ENCODE measurements at regions not wholly inside any gene's neighbourhood (a gene's known extent, or its start where the extent isn't known, plus 50 kb on each side); places are given as distances from the start of the nearest gene placed in this dataset.

- no peak overlapping the region for H3K27ac ChIP-seq (ENCODE audit: low read length)
- H3K4me1 ChIP-seq (ENCODE audit: control insufficient read depth, low read depth, low read length), result no peaks in the 10 kb centered on the region
- H3K27me3 ChIP-seq (ENCODE audit: control insufficient read depth, insufficient read depth, low read length), result no peaks in the 10 kb centered on the region
- no peak overlapping the region for H3K4me3 ChIP-seq (ENCODE audit: low read length)
- H3K36me3 ChIP-seq (ENCODE audit: control insufficient read depth, low read depth, low read length), result no peaks in the 10 kb centered on the region
- no peaks in the 10 kb centered on the region for H3K9me3 ChIP-seq (ENCODE audit: control insufficient read depth, low read depth, low read length)
- no peak overlapping the region for H3K9ac ChIP-seq (ENCODE audit: low read length)
Measured at GRCh38 chr10:55104738-55105137, 303.7 kb upstream of the PCDH15 start.

DNA sequence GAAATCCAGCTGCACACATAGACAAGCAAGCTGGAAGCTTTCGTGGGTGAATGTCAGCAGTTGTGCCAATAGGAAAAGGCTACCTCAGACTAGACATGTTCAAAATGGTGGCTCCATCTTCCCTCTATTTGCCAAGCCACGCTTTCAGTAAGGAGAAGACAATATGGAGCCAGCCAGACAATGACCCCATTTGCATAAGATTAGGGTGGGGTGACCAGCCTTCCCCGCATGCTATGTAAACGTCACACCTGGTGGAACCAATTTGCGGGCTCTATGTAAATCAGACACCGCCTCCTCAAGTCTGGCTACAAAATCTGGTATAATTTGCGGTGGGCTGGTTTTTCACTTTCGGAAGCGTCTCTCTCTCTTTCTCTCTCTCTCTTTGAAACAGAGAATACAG, 297.4 kb upstream of the PCDH15 start:
- Histone ChIP-seq H3K4me3 (ENCODE audit: low read length) (no peak overlapping the region), H3K4me1 (ENCODE audit: control insufficient read depth, low read depth, low read length) (no peaks in the 10 kb centered on the region), H3K9me3 (ENCODE audit: control insufficient read depth, low read depth, low read length) (no peaks in the 10 kb centered on the region), H3K27me3 (ENCODE audit: control insufficient read depth, insufficient read depth, low read length) (no peaks in the 10 kb centered on the region), H3K27ac (ENCODE audit: low read length) (no peak overlapping the region), H3K9ac (ENCODE audit: low read length) (no peak overlapping the region), H3K36me3 (ENCODE audit: control insufficient read depth, low read depth, low read length) (no peaks in the 10 kb centered on the region)

GRCh38 chr10:55091691-55092328, 290.8 kb upstream of the PCDH15 start:
- Histone ChIP-seq H3K9me3 (ENCODE audit: control insufficient read depth, low read depth, low read length) (no peaks in the 10 kb centered on the region), H3K9ac (ENCODE audit: low read length) (no peak overlapping the region), H3K27me3 (ENCODE audit: control insufficient read depth, insufficient read depth, low read length) (no peaks in the 10 kb centered on the region), H3K4me1 (ENCODE audit: control insufficient read depth, low read depth, low read length) (no peaks in the 10 kb centered on the region), H3K36me3 (ENCODE audit: control insufficient read depth, low read depth, low read length) (no peaks in the 10 kb centered on the region), H3K27ac (ENCODE audit: low read length) (no peak overlapping the region), H3K4me3 (ENCODE audit: low read length) (no peak overlapping the region)

- Histone ChIP-seq H3K4me3 (ENCODE audit: low read length) (no peak overlapping the region), H3K27me3 (ENCODE audit: control insufficient read depth, insufficient read depth, low read length) (no peaks in the 10 kb centered on the region), H3K9ac (ENCODE audit: low read length) (no peak overlapping the region), H3K9me3 (ENCODE audit: control insufficient read depth, low read depth, low read length) (no peaks in the 10 kb centered on the region), H3K36me3 (ENCODE audit: control insufficient read depth, low read depth, low read length) (no peaks in the 10 kb centered on the region), H3K4me1 (ENCODE audit: control insufficient read depth, low read depth, low read length) (no peaks in the 10 kb centered on the region), H3K27ac (ENCODE audit: low read length) (no peak overlapping the region)
Measured at GRCh38 chr10:55078121-55078520, 277.1 kb upstream of the PCDH15 start.

- H3K27me3 ChIP-seq (ENCODE audit: control insufficient read depth, insufficient read depth, low read length), result no peaks in the 10 kb centered on the region
- H3K9ac ChIP-seq (ENCODE audit: low read length), result no peak overlapping the region
- no peak overlapping the region for H3K27ac ChIP-seq (ENCODE audit: low read length)
- no peak overlapping the region for H3K4me3 ChIP-seq (ENCODE audit: low read length)
- no peaks in the 10 kb centered on the region for H3K36me3 ChIP-seq (ENCODE audit: control insufficient read depth, low read depth, low read length)
- H3K9me3 ChIP-seq (ENCODE audit: control insufficient read depth, low read depth, low read length), result no peaks in the 10 kb centered on the region
- no peaks in the 10 kb centered on the region for H3K4me1 ChIP-seq (ENCODE audit: control insufficient read depth, low read depth, low read length)
Measured at GRCh38 chr10:55065185-55065584, 264.2 kb upstream of the PCDH15 start.

GRCh38 chr10:55063811-55064210, 262.8 kb upstream of the PCDH15 start:
- no peak overlapping the region for H3K9ac ChIP-seq (ENCODE audit: low read length)
- no peaks in the 10 kb centered on the region for H3K27me3 ChIP-seq (ENCODE audit: control insufficient read depth, insufficient read depth, low read length)
- H3K9me3 ChIP-seq (ENCODE audit: control insufficient read depth, low read depth, low read length), result no peaks in the 10 kb centered on the region
- H3K4me3 ChIP-seq (ENCODE audit: low read length), result no peak overlapping the region
- H3K27ac ChIP-seq (ENCODE audit: low read length), result no peak overlapping the region
- H3K36me3 ChIP-seq (ENCODE audit: control insufficient read depth, low read depth, low read length), result no peaks in the 10 kb centered on the region
- no peaks in the 10 kb centered on the region for H3K4me1 ChIP-seq (ENCODE audit: control insufficient read depth, low read depth, low read length)

- Histone ChIP-seq H3K27me3 (ENCODE audit: control insufficient read depth, insufficient read depth, low read length) (no peaks in the 10 kb centered on the region), H3K4me3 (ENCODE audit: low read length) (no peak overlapping the region), H3K36me3 (ENCODE audit: control insufficient read depth, low read depth, low read length) (no peaks in the 10 kb centered on the region), H3K4me1 (ENCODE audit: control insufficient read depth, low read depth, low read length) (no peaks in the 10 kb centered on the region), H3K27ac (ENCODE audit: low read length) (no peak overlapping the region), H3K9ac (ENCODE audit: low read length) (no peak overlapping the region), H3K9me3 (ENCODE audit: control insufficient read depth, low read depth, low read length) (no peaks in the 10 kb centered on the region)
Measured at GRCh38 chr10:55062349-55062748, 261.3 kb upstream of the PCDH15 start.

DNA sequence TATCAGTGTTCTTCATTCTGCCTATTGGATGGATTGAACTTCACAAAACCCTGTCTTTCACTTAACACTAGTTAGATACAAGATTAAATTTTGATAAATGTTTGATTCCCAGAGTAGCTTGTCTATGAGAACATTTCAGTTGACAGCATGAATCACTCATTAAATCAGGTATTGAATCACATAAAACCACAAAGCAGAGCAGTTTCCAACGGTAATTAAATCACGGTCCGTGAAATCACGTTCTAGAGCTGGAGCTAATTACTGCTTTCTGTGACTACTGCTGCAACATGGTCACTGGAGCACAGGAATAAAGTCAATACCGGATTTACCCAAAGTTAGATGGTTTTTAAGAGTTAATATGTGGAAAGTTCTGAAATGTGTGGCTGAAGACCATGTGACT, 257.8 kb upstream of the PCDH15 start:
- H3K27ac ChIP-seq (ENCODE audit: low read length), result no peak overlapping the region
- no peak overlapping the region for H3K4me3 ChIP-seq (ENCODE audit: low read length)
- no peaks in the 10 kb centered on the region for H3K27me3 ChIP-seq (ENCODE audit: control insufficient read depth, insufficient read depth, low read length)
- H3K4me1 ChIP-seq (ENCODE audit: control insufficient read depth, low read depth, low read length), result no peaks in the 10 kb centered on the region
- no peaks in the 10 kb centered on the region for H3K9me3 ChIP-seq (ENCODE audit: control insufficient read depth, low read depth, low read length)
- no peak overlapping the region for H3K9ac ChIP-seq (ENCODE audit: low read length)
- no peaks in the 10 kb centered on the region for H3K36me3 ChIP-seq (ENCODE audit: control insufficient read depth, low read depth, low read length)

- Histone ChIP-seq H3K27me3 (ENCODE audit: control insufficient read depth, insufficient read depth, low read length) (no peaks in the 10 kb centered on the region), H3K36me3 (ENCODE audit: control insufficient read depth, low read depth, low read length) (no peaks in the 10 kb centered on the region), H3K9me3 (ENCODE audit: control insufficient read depth, low read depth, low read length) (no peaks in the 10 kb centered on the region), H3K27ac (ENCODE audit: low read length) (no peak overlapping the region), H3K4me1 (ENCODE audit: control insufficient read depth, low read depth, low read length) (peaks cover 5% of the 10 kb centered on the region), H3K9ac (ENCODE audit: low read length) (no peak overlapping the region), H3K4me3 (ENCODE audit: low read length) (no peak overlapping the region)
Measured at GRCh38 chr10:55051515-55051914, 250.5 kb upstream of the PCDH15 start.

DNA sequence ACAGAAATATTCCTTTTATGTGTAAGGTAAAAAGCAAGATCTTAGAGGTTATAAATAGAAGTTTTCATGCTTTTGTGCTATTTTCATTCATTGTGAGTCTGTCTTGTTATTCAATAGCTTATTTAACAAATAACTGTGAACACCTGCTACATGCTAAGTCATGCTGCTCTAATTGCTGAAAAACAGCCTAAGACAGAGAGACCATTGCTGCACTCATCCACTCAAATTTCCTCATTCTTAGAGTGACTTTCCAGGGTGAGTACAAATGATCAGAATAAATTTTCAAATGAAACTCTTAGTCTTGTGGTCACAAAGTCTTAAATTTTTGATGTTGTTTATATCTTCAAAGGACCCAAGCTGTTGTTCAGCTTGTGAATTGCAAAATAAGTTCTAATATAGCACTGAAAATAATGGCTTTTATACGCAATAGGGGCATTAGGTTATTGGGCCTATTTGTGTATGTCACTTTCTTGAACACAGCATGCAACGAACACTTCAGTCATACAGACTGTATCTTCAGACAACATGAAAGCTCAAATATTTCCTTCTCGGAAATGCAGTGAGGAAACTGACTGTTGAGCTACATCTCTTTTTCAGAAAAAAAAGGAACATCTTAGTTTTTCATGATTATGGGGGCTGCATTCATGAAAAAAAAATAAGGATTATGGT, 247.9 kb upstream of the PCDH15 start:
- Histone ChIP-seq H3K9ac (ENCODE audit: low read length) (no peak overlapping the region), H3K4me1 (ENCODE audit: control insufficient read depth, low read depth, low read length) (peaks cover 5% of the 10 kb centered on the region), H3K27me3 (ENCODE audit: control insufficient read depth, insufficient read depth, low read length) (no peaks in the 10 kb centered on the region), H3K9me3 (ENCODE audit: control insufficient read depth, low read depth, low read length) (no peaks in the 10 kb centered on the region), H3K4me3 (ENCODE audit: low read length) (no peak overlapping the region), H3K36me3 (ENCODE audit: control insufficient read depth, low read depth, low read length) (no peaks in the 10 kb centered on the region), H3K27ac (ENCODE audit: low read length) (no peak overlapping the region)

DNA sequence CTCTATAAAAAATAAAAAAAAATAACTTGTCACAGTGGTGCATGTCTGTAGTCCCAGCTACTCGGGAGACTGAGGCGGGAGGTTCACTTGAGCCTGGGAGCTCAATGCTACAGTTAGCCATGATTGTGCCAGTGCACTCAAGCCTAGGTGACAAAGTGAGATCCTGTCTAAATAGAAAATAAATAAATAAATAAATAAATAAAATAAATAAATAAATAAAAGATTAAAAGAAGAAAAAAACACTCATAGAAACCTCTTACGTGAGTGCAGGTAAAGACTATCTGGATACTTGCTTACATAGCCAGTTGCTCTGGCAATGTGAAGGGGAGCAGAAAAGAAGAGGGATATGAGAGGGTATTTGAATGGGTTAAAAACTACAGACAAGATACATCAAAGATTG, 242.5 kb upstream of the PCDH15 start:
- Histone ChIP-seq H3K27me3 (ENCODE audit: control insufficient read depth, insufficient read depth, low read length) (no peaks in the 10 kb centered on the region), H3K9me3 (ENCODE audit: control insufficient read depth, low read depth, low read length) (no peaks in the 10 kb centered on the region), H3K27ac (ENCODE audit: low read length) (no peak overlapping the region), H3K9ac (ENCODE audit: low read length) (no peak overlapping the region), H3K36me3 (ENCODE audit: control insufficient read depth, low read depth, low read length) (no peaks in the 10 kb centered on the region), H3K4me3 (ENCODE audit: low read length) (no peak overlapping the region), H3K4me1 (ENCODE audit: control insufficient read depth, low read depth, low read length) (no peaks in the 10 kb centered on the region)

GRCh38 chr10:55033061-55033460, 232.0 kb upstream of the PCDH15 start:
- H3K27me3 ChIP-seq (ENCODE audit: control insufficient read depth, insufficient read depth, low read length), result no peaks in the 10 kb centered on the region
- no peak overlapping the region for H3K4me3 ChIP-seq (ENCODE audit: low read length)
- H3K9ac ChIP-seq (ENCODE audit: low read length), result no peak overlapping the region
- H3K9me3 ChIP-seq (ENCODE audit: control insufficient read depth, low read depth, low read length), result no peaks in the 10 kb centered on the region
- no peaks in the 10 kb centered on the region for H3K4me1 ChIP-seq (ENCODE audit: control insufficient read depth, low read depth, low read length)
- H3K36me3 ChIP-seq (ENCODE audit: control insufficient read depth, low read depth, low read length), result no peaks in the 10 kb centered on the region
- no peak overlapping the region for H3K27ac ChIP-seq (ENCODE audit: low read length)
